HL-60 (cell line): ENCODE measurements at regions not wholly inside any gene's neighbourhood (a gene's known extent, or its start where the extent isn't known, plus 50 kb on each side); places are given as distances from the start of the nearest gene placed in this dataset.

ENCODE experiments used
- DNase-seq, 2 experiments: peaks; one replicate each; pipeline ENCODE4 v3.0.0-alpha.2; 2010 to 2020; ENCODE audit warnings: low read depth in 1 of 2, low spot score in 1 of 2
- H3K27ac ChIP-seq: fragments of 250-450 bp; sonication (Bioruptor Pico); replicated peaks from 2 replicates; pipeline ENCODE4 v1.5.1; 2020; ENCODE audit warnings: mild to moderate bottlenecking, moderate library complexity
- H3K27me3 ChIP-seq: fragments of 250-450 bp; sonication (Bioruptor Pico); 2 replicates; pipeline ENCODE4 v1.5.1; 2021; ENCODE audit warnings: mild to moderate bottlenecking, moderate library complexity; ENCODE audit not compliant: insufficient read depth, poor library complexity, severe bottlenecking
- H3K4me3 ChIP-seq: replicated peaks from 2 replicates; pipeline ENCODE4 v1.5.1; 2011; ENCODE audit warnings: mild to moderate bottlenecking, control low read depth, low read length; ENCODE audit not compliant: insufficient read depth
- GABPA ChIP-seq: IDR thresholded peaks from 2 replicates; pipeline ENCODE4 v1.6.1; 2012; ENCODE audit warnings: low read depth
- POLR2AphosphoS5 ChIP-seq: IDR thresholded peaks from 2 replicates; pipeline ENCODE4 v1.6.1; 2012; ENCODE audit warnings: low read depth
- SPI1 ChIP-seq: IDR thresholded peaks from 2 replicates; pipeline ENCODE4 v1.6.1; 2012; ENCODE audit warnings: low read depth, mild to moderate bottlenecking, borderline replicate concordance
- TF ChIP-seq, protein P1 (sequence below): IDR thresholded peaks from one replicate; pipeline ENCODE4 v1.5.1; 2011; ENCODE audit warnings: low read length, control low read depth, inconsistent platforms; ENCODE audit not compliant: insufficient read depth
- TF ChIP-seq, protein P2 (sequence below): IDR thresholded peaks from 2 replicates; pipeline ENCODE4 v1.6.1; 2012; ENCODE audit warnings: low read depth; ENCODE audit not compliant: insufficient replicate concordance

DNA sequence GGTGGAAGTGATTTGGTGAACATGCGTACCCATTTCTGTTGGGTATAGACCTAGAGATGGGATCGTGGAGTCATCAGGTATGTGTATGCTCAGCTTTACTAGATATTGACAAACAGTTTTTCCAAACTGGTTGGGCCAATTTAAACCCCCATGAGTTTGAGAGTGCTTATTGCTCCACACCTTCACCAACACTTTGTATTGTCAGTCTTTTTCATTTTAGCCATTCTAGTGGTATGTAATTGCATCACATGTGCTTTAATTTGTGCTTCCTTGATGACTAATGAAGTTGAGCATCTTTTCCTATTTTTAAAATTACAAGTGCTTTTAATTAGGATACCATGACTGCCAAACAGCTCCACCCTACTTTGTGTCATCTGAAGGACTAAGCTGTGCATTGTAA, 158.9 kb upstream of the AKIRIN2 start:
- Histone ChIP-seq H3K27ac (no peak overlapping the region), H3K4me3 (no peak overlapping the region), H3K27me3 (peaks cover 5% of the 10 kb centered on the region)
- no peak for DNase-seq
- TF ChIP-seq GABPA: no peak
- no peak for TF ChIP-seq POLR2AphosphoS5
- TF ChIP-seq, protein P1, sequence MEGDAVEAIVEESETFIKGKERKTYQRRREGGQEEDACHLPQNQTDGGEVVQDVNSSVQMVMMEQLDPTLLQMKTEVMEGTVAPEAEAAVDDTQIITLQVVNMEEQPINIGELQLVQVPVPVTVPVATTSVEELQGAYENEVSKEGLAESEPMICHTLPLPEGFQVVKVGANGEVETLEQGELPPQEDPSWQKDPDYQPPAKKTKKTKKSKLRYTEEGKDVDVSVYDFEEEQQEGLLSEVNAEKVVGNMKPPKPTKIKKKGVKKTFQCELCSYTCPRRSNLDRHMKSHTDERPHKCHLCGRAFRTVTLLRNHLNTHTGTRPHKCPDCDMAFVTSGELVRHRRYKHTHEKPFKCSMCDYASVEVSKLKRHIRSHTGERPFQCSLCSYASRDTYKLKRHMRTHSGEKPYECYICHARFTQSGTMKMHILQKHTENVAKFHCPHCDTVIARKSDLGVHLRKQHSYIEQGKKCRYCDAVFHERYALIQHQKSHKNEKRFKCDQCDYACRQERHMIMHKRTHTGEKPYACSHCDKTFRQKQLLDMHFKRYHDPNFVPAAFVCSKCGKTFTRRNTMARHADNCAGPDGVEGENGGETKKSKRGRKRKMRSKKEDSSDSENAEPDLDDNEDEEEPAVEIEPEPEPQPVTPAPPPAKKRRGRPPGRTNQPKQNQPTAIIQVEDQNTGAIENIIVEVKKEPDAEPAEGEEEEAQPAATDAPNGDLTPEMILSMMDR: no peak
- no peak for TF ChIP-seq SPI1
- TF ChIP-seq, protein P2, sequence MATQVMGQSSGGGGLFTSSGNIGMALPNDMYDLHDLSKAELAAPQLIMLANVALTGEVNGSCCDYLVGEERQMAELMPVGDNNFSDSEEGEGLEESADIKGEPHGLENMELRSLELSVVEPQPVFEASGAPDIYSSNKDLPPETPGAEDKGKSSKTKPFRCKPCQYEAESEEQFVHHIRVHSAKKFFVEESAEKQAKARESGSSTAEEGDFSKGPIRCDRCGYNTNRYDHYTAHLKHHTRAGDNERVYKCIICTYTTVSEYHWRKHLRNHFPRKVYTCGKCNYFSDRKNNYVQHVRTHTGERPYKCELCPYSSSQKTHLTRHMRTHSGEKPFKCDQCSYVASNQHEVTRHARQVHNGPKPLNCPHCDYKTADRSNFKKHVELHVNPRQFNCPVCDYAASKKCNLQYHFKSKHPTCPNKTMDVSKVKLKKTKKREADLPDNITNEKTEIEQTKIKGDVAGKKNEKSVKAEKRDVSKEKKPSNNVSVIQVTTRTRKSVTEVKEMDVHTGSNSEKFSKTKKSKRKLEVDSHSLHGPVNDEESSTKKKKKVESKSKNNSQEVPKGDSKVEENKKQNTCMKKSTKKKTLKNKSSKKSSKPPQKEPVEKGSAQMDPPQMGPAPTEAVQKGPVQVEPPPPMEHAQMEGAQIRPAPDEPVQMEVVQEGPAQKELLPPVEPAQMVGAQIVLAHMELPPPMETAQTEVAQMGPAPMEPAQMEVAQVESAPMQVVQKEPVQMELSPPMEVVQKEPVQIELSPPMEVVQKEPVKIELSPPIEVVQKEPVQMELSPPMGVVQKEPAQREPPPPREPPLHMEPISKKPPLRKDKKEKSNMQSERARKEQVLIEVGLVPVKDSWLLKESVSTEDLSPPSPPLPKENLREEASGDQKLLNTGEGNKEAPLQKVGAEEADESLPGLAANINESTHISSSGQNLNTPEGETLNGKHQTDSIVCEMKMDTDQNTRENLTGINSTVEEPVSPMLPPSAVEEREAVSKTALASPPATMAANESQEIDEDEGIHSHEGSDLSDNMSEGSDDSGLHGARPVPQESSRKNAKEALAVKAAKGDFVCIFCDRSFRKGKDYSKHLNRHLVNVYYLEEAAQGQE: no peak

DNA sequence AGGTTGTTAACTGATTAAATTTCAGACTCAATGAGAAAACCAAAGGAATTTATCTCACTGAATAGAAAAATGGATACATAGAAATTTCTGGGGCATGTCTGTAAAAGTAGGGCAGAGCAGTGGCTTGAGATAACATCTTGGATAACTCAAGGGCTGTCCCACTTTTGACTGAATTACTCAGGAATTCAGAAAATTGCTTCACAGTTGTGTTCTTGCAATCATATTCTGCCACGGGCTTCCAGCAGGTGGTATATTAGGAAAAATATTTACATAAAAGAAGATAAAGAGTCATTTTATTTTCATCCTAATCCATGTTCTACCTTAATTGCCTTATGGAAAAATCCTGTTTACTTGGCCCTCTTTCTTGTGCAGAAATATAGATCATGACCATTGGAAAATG, 156.4 kb upstream of the AKIRIN2 start:
- TF ChIP-seq, protein P1: no peak
- TF ChIP-seq, protein P2: no peak
- TF ChIP-seq SPI1 (no peak), GABPA (no peak), POLR2AphosphoS5 (no peak)
- Histone ChIP-seq H3K27me3 (no peaks in the 10 kb centered on the region), H3K27ac (no peak overlapping the region), H3K4me3 (no peak overlapping the region)
- DNase-seq: no peak

DNA sequence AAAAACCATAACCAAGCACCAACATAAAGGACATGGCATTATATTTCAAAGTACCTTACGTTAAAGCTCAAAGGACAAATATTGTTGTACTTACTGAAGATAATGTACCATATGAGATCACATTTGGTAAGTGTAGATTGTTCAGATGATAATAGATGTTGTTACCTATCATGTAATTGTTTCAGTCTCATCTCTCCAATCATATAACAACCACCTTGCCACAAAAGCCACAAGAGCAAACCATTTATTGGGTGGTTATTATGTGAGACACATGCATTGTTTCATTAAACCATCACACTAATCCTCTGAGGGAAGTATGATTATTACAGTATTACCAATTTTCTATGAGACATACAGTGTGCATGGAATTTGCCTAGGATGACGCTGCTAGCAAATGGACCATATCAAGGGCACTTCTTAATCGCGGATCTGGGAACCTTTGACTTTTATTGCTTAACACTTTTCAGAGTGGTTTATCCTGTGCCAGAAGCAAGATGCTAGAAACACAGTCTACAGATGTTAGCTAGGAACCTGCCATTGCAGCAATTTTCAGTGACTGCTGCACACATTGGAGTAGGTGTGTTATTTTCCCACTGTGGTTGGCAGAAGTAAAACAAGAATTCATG, 149.8 kb upstream of the AKIRIN2 start:
- TF ChIP-seq, protein P1: no peak
- TF ChIP-seq SPI1: no peak
- TF ChIP-seq, protein P2: no peak
- TF ChIP-seq GABPA: no peak
- TF ChIP-seq POLR2AphosphoS5: no peak
- Histone ChIP-seq H3K27me3 (peaks cover 3% of the 10 kb centered on the region), H3K4me3 (no peak overlapping the region), H3K27ac (no peak overlapping the region)
- no peak for DNase-seq
